GM19452 (cell line): ENCODE measurements at regions not wholly inside any gene's neighbourhood (a gene's known extent, or its start where the extent isn't known, plus 50 kb on each side); places are given as distances from the start of the nearest gene placed in this dataset.
"Not testable (repeated sequence)": the region's sequence is repeated elsewhere in the genome, so short reads cannot be mapped to it uniquely, and the experiment has no call there.

Experiments
- ATAC-seq: cut with Tn5 transposase; IDR thresholded peaks from one replicate; pipeline ENCODE4 v1.9.1; 2021; ENCODE audit not compliant: unreplicated experiment

DNA sequence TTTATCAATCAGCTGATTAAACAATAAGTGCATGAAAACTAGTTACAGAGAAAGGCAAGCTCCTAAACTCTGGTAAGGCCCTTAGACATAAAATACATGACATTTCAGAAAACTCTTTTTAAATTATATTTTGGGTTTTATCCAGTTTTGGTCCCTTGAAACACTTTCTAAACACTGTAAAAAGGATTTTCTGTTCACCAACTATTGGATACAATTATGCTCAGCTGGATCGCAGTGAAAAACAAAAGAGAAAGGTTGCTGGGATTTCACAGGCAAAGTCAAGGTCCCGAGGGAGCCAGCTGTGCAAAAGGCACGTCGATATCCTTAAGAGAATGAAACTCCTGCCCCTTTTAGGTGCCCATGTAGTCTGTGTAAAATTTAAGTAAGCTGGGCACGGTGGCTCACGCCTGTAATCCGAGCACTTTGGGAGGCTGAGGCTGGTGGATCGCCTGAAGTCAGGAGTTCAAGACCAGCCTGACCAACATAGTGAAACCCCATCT lies 1018.4 kb upstream of the INTU start:
- ATAC-seq: no peak

GRCh38 chr4:126616795-126617194 lies 1016.0 kb upstream of the INTU start:
- no peak for ATAC-seq

GRCh38 chr4:126627255-126627654 lies 1005.5 kb upstream of the INTU start:
- no peak for ATAC-seq

DNA sequence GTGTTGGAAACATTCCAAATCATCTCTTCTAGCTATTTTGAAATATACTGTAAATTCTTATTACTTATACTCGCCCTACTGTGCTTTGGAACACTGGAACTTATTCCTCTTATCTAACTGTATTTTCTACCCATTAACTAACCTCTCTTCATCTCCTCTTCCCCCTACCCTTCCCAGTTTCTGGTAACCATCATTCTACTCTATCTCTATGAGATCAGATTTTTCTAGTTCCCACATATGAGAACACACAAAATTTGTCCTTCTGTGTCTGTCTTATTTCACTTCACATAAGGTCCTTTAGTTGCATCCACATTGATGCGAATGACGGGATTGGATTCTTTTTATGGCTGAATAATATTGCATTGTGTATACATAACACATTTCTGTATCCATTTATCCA lies 1003.8 kb upstream of the INTU start:
- no peak for ATAC-seq

GRCh38 chr4:126630230-126630629 lies 1002.5 kb upstream of the INTU start:
- ATAC-seq: no peak

GRCh38 chr4:126633306-126633705 lies 999.5 kb upstream of the INTU start:
- ATAC-seq: no peak

GRCh38 chr4:126637706-126638105 lies 995.1 kb upstream of the INTU start:
- no peak for ATAC-seq

- no peak for ATAC-seq
Observed at GRCh38 chr4:126647320-126647719, 985.4 kb upstream of the INTU start.

DNA sequence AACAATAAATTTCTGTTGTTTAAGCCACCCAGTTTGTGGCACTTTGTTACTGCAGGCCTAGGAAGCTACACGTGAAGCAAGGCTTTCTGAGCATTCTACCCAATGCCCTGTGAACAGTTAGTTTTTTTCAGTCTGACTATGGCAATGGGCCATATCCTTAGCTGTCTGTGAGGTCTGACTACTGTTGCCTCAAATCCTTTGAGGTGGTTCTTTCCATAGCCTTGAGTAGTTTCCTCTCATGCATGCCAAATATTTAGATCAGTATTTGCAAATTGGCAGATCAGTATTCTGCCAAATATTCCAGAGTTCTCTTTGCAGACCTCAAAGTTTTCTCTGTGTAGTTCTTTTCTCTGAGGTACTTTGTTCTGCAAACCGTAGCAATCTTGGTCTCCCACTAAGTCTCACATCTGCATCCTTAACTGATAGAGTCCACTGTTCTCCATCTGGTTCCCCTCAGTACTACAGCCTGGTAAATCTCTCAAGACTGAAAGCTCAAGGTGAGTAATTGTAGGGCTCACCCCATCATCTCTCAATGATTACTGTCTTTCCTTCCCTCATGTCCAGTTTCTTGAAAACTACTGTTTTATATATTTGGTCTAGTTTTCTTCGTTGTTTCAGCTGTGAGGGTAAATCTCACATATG lies 984.9 kb upstream of the INTU start:
- ATAC-seq: no peak

GRCh38 chr4:126658411-126658810 lies 974.3 kb upstream of the INTU start:
- no peak for ATAC-seq

- no peak for ATAC-seq
Observed at GRCh38 chr4:126661194-126661593, 971.6 kb upstream of the INTU start.

- no peak for ATAC-seq
Observed at GRCh38 chr4:126664839-126665238, 967.9 kb upstream of the INTU start.

DNA sequence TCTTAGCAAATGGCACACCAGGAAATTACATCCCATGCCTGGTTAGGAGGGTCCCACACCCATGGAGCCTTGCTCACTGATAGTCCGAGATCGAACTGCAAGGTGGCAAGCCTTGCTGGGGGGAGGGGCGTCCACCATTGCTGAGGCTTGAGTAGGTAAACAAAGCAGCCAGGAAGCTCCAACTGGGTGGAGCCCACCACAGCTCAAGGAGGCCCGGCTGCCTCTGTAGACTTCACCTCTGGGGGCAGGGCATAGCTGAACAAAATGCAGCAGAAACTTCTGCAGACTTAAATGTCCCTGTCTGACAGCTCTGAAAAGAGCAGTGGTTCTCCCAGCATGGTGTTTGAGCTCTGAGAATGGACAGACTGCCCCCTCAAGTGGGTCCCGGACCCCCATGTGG lies 962.7 kb upstream of the INTU start:
- not testable (repeated sequence) for ATAC-seq

DNA sequence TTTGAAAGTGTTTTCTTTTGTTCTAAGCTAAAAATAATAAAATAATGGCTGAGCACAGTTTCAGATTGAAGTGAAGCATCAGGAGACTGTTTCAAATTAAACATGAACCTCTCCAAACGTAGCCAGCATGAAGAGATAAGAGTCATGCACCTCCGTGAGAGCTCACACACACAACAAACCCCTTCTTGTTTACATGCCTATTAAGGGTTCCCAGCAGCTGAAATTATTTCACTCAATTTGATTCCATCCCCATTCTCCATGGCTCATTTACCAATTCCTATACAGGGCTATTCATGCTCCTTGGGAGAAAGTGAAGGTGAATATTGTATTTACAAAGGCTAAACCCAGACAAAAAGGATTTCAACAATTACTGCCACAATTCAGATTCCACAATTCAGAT lies 954.1 kb upstream of the INTU start:
- ATAC-seq: no peak

DNA sequence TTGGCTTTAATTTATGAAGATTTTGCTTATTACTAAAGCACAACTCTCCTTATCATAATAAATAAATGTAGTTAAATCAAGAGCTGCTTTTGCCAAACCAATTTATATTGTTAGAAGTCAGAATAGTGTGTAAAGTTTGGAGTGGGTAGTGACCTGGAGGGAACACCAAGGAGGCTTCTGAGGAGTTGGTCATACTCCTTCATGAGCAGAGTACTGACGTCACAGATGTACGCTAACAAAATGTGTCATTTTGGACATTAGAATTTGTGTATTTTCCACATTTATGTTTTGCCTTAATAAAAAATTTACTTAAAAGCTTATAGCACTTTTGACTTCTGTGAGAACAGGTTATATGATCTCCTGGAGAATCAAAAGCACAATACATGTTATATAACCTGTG lies 953.5 kb upstream of the INTU start:
- ATAC-seq: no peak

GRCh38 chr4:126682250-126682649 lies 950.5 kb upstream of the INTU start:
- ATAC-seq: no peak

DNA sequence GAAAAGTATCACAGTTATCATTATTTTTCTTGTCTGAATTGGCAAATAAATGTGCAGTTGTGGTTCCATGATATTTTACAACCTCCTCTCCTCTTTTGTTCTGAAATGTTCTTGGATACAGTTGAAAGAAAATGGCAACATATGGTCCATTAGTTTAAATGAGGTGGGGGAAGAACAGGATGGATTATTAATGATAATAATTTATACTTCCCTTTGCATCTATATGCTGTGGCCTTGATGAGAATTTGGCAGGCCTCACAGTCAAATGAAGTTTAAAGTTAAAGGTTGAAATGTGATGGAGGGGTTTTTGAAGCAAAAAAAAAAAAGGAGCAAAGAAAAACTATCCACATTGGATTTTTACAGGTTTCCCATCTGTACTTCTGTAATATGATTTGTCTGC lies 946.3 kb upstream of the INTU start:
- ATAC-seq: no peak

- ATAC-seq: no peak
Observed at GRCh38 chr4:126687655-126688358, 945.0 kb upstream of the INTU start.

- no peak for ATAC-seq
Observed at GRCh38 chr4:126691797-126692196, 941.0 kb upstream of the INTU start.

GRCh38 chr4:126697748-126698147 lies 935.0 kb upstream of the INTU start:
- no peak for ATAC-seq

DNA sequence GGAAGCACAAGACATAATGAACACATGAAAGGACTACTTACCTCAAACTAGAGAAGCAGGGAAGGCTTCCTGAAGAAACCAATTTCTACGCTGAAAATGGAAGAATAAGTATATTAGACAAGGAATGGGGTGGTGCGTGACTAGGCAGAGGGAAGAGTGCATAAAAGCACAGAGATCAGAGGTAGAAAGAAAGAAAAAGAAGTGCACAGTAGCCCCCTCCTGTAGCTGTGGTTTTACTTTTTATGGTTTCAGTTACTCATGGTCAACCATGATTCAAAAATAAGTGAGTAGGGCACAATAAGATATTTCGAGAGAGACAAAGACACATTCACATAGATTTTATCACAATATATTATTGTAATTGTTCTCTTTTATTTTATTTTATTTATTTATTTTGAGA lies 934.5 kb upstream of the INTU start:
- no peak for ATAC-seq

- no peak for ATAC-seq
Observed at GRCh38 chr4:126701756-126702155, 931.0 kb upstream of the INTU start.

DNA sequence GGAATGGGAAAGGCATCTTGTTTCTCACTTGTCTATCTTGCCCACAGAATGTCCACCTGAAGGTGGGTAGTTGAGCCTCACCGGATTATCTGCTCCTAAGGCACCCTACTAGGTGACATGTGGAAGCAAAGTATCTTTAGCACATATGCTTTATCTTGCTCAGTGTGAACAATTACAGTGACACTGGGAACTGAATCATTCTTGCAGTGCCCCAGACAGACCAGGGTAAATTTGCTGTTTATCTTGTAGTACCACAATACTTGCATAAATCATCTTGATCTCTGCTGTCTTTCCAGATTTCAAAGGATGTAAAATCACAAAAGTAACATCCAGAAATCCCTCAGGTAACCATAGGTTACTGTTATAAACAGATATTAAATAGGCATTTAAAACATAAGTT lies 930.0 kb upstream of the INTU start:
- ATAC-seq: no peak
